ENCODE measurements at regions not wholly inside any gene's neighbourhood (a gene's known extent, or its start where the extent isn't known, plus 50 kb on each side); places are given as distances from the start of the nearest gene placed in this dataset.
"Not testable (repeated sequence)": the region's sequence is repeated elsewhere in the genome, so short reads cannot be mapped to it uniquely, and the experiment has no call there.

DNA sequence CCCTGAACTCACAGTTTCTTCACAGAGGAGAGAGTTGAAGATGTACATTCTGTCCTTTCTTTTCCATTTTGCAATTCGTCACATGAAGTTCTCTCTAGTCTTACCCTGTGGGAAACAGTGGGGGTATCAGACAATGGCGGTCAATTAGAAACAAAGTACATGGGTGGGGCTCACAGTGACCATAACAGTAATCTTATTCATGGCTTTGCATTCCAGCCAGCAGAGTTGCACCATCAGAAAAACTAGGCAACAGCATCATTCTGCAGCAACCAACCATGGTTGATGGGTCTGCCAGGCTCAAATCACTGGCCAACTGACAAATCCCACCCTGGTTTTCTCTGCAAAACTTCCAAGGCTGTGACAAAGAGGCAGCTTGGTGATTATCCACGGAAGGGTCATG lies 414.7 kb upstream of the TSPY4 start:
- DNase-seq: not testable (repeated sequence)
